H9 (cell line): ENCODE measurements at regions not wholly inside any gene's neighbourhood (a gene's known extent, or its start where the extent isn't known, plus 50 kb on each side); places are given as distances from the start of the nearest gene placed in this dataset.
"Not testable (repeated sequence)": the region's sequence is repeated elsewhere in the genome, so short reads cannot be mapped to it uniquely, and the experiment has no call there.

Experiments
- DNase-seq: peaks from one replicate; pipeline ENCODE4 v3.0.0-alpha.2; 2017
- H2AFZ ChIP-seq: one replicate; pipeline ENCODE4 v1.6.1; 2013; ENCODE audit warnings: mild to moderate bottlenecking, low read length, control low read depth, moderate library complexity
- H2AK5ac ChIP-seq: 2 replicates; pipeline ENCODE4 v1.6.1; 2013; ENCODE audit warnings: low read length, control low read depth, mixed read lengths; ENCODE audit not compliant: insufficient read length
- H2BK120ac ChIP-seq: one replicate; pipeline ENCODE4 v1.6.1; 2013; ENCODE audit warnings: low read depth, mild to moderate bottlenecking, low read length, control low read depth, inconsistent platforms; ENCODE audit not compliant: poor library complexity, severe bottlenecking
- H2BK12ac ChIP-seq: 2 replicates; pipeline ENCODE4 v1.6.1; 2013; ENCODE audit warnings: low read length, control low read depth, mixed read lengths, low read depth; ENCODE audit not compliant: insufficient read length
- H2BK15ac ChIP-seq: 2 replicates; pipeline ENCODE4 v1.6.1; 2013; ENCODE audit warnings: low read depth, low read length, control low read depth
- H2BK20ac ChIP-seq: one replicate; pipeline ENCODE4 v1.6.1; 2013; ENCODE audit warnings: low read depth, mild to moderate bottlenecking, low read length, control low read depth, inconsistent platforms; ENCODE audit not compliant: poor library complexity, severe bottlenecking
- H2BK5ac ChIP-seq: 2 replicates; pipeline ENCODE4 v1.6.1; 2013; ENCODE audit warnings: low read length, control low read depth, mixed read lengths; ENCODE audit not compliant: insufficient read length
- H3K14ac ChIP-seq: 2 replicates; pipeline ENCODE4 v1.6.1; 2013; ENCODE audit warnings: low read length, control low read depth; ENCODE audit not compliant: insufficient read depth
- H3K18ac ChIP-seq: 2 replicates; pipeline ENCODE4 v1.6.1; 2013; ENCODE audit warnings: low read depth, mild to moderate bottlenecking, mixed read lengths, low read length, control low read depth; ENCODE audit not compliant: insufficient read length
- H3K23ac ChIP-seq: 2 replicates; pipeline ENCODE4 v1.6.1; 2013; ENCODE audit warnings: low read length, control low read depth, mixed read lengths, low read depth; ENCODE audit not compliant: insufficient read length
- H3K23me2 ChIP-seq: 2 replicates; pipeline ENCODE4 v1.6.1; 2013; ENCODE audit warnings: low read depth, mild to moderate bottlenecking, mixed read lengths, low read length, control low read depth; ENCODE audit not compliant: insufficient read length, poor library complexity, severe bottlenecking
- H3K27ac ChIP-seq: 2 replicates; pipeline ENCODE4 v1.5.1; 2013; ENCODE audit warnings: low read length, control low read depth, mixed read lengths, low read depth; ENCODE audit not compliant: insufficient read length
- H3K27me3 ChIP-seq: 2 replicates; pipeline ENCODE4 v1.6.1; 2013; ENCODE audit warnings: low read length, control low read depth, inconsistent platforms; ENCODE audit not compliant: insufficient read depth
- H3K4ac ChIP-seq: 2 replicates; pipeline ENCODE4 v1.6.1; 2013; ENCODE audit warnings: low read depth, mild to moderate bottlenecking, control low read depth, inconsistent platforms, low read length, moderate library complexity
- H3K4me1 ChIP-seq: 2 replicates; pipeline ENCODE4 v1.6.1; 2013; ENCODE audit warnings: low read length, control low read depth, inconsistent platforms; ENCODE audit not compliant: insufficient read depth
- H3K4me2 ChIP-seq: 2 replicates; pipeline ENCODE4 v1.6.1; 2013; ENCODE audit warnings: low read length, control low read depth, mixed read lengths; ENCODE audit not compliant: insufficient read length, insufficient read depth
- H3K56ac ChIP-seq: 2 replicates; pipeline ENCODE4 v1.6.1; 2013; ENCODE audit warnings: low read depth, mild to moderate bottlenecking, mixed read lengths, low read length, control low read depth; ENCODE audit not compliant: insufficient read length
- H3K79me1 ChIP-seq: 2 replicates; pipeline ENCODE4 v1.6.1; 2013; ENCODE audit warnings: low read depth, mild to moderate bottlenecking, moderate library complexity, low read length, control low read depth, inconsistent platforms; ENCODE audit not compliant: insufficient read depth, poor library complexity, severe bottlenecking
- H3K79me2 ChIP-seq: 2 replicates; pipeline ENCODE4 v1.6.1; 2013; ENCODE audit warnings: low read length, control low read depth, inconsistent platforms; ENCODE audit not compliant: insufficient read depth
- H3K9ac ChIP-seq: 2 replicates; pipeline ENCODE4 v1.6.1; 2013; ENCODE audit warnings: low read length, control low read depth, mixed read lengths; ENCODE audit not compliant: insufficient read length; ENCODE audit errors: extremely low read depth
- H3K9me3 ChIP-seq: one replicate; pipeline ENCODE4 v1.6.1; 2013; ENCODE audit warnings: low read depth, low read length, inconsistent platforms; ENCODE audit not compliant: control insufficient read depth
- H3T11ph ChIP-seq: one replicate; pipeline ENCODE4 v1.6.1; 2013; ENCODE audit warnings: mild to moderate bottlenecking, low read length, control low read depth, inconsistent platforms
- H4K20me1 ChIP-seq: one replicate; pipeline ENCODE4 v1.6.1; 2013; ENCODE audit not compliant: control insufficient read depth, insufficient read length, insufficient read depth
- H4K5ac ChIP-seq: 2 replicates; pipeline ENCODE4 v1.6.1; 2013; ENCODE audit warnings: low read depth, mild to moderate bottlenecking, mixed read lengths, low read length, control low read depth; ENCODE audit not compliant: insufficient read length
- H4K8ac ChIP-seq: replicated peaks from 2 replicates; pipeline ENCODE4 v1.6.1; 2013; ENCODE audit warnings: low read length, control low read depth, mixed read lengths, low read depth; ENCODE audit not compliant: insufficient read length
- H4K91ac ChIP-seq: 2 replicates; pipeline ENCODE4 v1.6.1; 2013; ENCODE audit warnings: low read depth, mild to moderate bottlenecking, moderate library complexity, mixed read lengths, low read length, control low read depth; ENCODE audit not compliant: insufficient read length
- H3K27ac Mint-ChIP-seq, 3 experiments: 2 replicates in 2 of 3; 3 replicates in 1 of 3; pipeline ENCODE4 v1.8.0; 2020 to 2021; ENCODE audit warnings: mixed read lengths in 3 of 3, mild to moderate bottlenecking in 1 of 3, moderate library complexity in 1 of 3
- H3K27me3 Mint-ChIP-seq: 2 replicates; pipeline ENCODE4 v1.8.0; 2021; ENCODE audit warnings: low read depth, mild to moderate bottlenecking, moderate library complexity, mixed read lengths
- H3K36me3 Mint-ChIP-seq, 3 experiments: 2 replicates in 2 of 3; 3 replicates in 1 of 3; pipeline ENCODE4 v1.8.0; 2020 to 2021; ENCODE audit warnings: low read depth in 3 of 3, mixed read lengths in 3 of 3; ENCODE audit not compliant: insufficient read depth in 1 of 3
- H3K4me1 Mint-ChIP-seq, 2 experiments: 2 replicates each; pipeline ENCODE4 v1.8.0; 2020; ENCODE audit warnings: mixed read lengths in 2 of 2
- H3K4me3 Mint-ChIP-seq, 2 experiments: 2 replicates in 1 of 2; 3 replicates in 1 of 2; pipeline ENCODE4 v1.8.0; 2020 to 2021; ENCODE audit warnings: mild to moderate bottlenecking in 2 of 2, mixed read lengths in 2 of 2, moderate library complexity in 1 of 2
- H3K9me3 Mint-ChIP-seq, 2 experiments: 2 replicates in 1 of 2; 3 replicates in 1 of 2; pipeline ENCODE4 v1.8.0; 2020; ENCODE audit warnings: mild to moderate bottlenecking in 2 of 2, mixed read lengths in 2 of 2, moderate library complexity in 1 of 2
- WGBS: extraction: QIAGEN DNeasy Blood & Tissue Kit; methylation state at CpG from one replicate; pipeline ENCODE4 v1.1.7; 2013; ENCODE audit warnings: missing lambda C conversion rate, low lambda C conversion rate, mixed read lengths; ENCODE audit not compliant: insufficient read length; ENCODE audit errors: extremely low coverage; 5-methylcytosine and 5-hydroxymethylcytosine counted together
- TF ChIP-seq, protein P1 (sequence below): fragments of 200-600 bp; sonication (generic); conservative IDR thresholded peaks from 3 replicates; pipeline ENCODE4 v1.8.0; 2021; ENCODE audit warnings: antibody characterized with exemption, mild to moderate bottlenecking

GRCh38 chr4:104649631-104650030 lies 154.9 kb upstream of the CXXC4 start:
- Histone ChIP-seq H3K79me1 (no peaks in the 10 kb centered on the region), H3K4me2 (no peak overlapping the region), H3K56ac (no peak overlapping the region), H3K14ac (no peak overlapping the region), H3K23ac (no peak overlapping the region), H4K91ac (no peak overlapping the region), H2BK12ac (no peak overlapping the region), H2BK20ac (no peak overlapping the region), H2AFZ (no peak overlapping the region), H3K4ac (no peak overlapping the region), H2BK5ac (no peak overlapping the region), H3K9me3 (no peaks in the 10 kb centered on the region), H3K23me2 (no peaks in the 10 kb centered on the region), H3K4me1 (no peaks in the 10 kb centered on the region), H4K8ac (no peak overlapping the region), H3K79me2 (no peaks in the 10 kb centered on the region), H3K27me3 (no peaks in the 10 kb centered on the region), H2AK5ac (no peak overlapping the region), H3K27ac (no peak overlapping the region), H3K18ac (no peak overlapping the region), H2BK120ac (no peak overlapping the region), H4K20me1 (no peaks in the 10 kb centered on the region), H3K9ac (no peak overlapping the region), H3T11ph (no peak overlapping the region), H4K5ac (no peak overlapping the region), H2BK15ac (no peak overlapping the region)
- 0 out of 7 replicates have a peak, but pooled peaks cover 0 to 4% (median 0%) of the 10 kb centered on the region in 3 experiments for H3K36me3 Mint-ChIP-seq
- no CpG with 5 or more reads among the region's 1 CpG for WGBS
- H3K9me3 Mint-ChIP-seq = peaks cover 0 to 7% of the 10 kb centered on the region in 2 experiments; a peak in 3 of 5 replicates
- H3K27me3 Mint-ChIP-seq = no peaks in the 10 kb centered on the region
- no peak for DNase-seq
- H3K27ac Mint-ChIP-seq = no peak overlapping the region
- no peak overlapping the region for H3K4me3 Mint-ChIP-seq
- H3K4me1 Mint-ChIP-seq = no peaks in the 10 kb centered on the region
- TF ChIP-seq, protein P1, sequence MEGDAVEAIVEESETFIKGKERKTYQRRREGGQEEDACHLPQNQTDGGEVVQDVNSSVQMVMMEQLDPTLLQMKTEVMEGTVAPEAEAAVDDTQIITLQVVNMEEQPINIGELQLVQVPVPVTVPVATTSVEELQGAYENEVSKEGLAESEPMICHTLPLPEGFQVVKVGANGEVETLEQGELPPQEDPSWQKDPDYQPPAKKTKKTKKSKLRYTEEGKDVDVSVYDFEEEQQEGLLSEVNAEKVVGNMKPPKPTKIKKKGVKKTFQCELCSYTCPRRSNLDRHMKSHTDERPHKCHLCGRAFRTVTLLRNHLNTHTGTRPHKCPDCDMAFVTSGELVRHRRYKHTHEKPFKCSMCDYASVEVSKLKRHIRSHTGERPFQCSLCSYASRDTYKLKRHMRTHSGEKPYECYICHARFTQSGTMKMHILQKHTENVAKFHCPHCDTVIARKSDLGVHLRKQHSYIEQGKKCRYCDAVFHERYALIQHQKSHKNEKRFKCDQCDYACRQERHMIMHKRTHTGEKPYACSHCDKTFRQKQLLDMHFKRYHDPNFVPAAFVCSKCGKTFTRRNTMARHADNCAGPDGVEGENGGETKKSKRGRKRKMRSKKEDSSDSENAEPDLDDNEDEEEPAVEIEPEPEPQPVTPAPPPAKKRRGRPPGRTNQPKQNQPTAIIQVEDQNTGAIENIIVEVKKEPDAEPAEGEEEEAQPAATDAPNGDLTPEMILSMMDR = no peak

DNA sequence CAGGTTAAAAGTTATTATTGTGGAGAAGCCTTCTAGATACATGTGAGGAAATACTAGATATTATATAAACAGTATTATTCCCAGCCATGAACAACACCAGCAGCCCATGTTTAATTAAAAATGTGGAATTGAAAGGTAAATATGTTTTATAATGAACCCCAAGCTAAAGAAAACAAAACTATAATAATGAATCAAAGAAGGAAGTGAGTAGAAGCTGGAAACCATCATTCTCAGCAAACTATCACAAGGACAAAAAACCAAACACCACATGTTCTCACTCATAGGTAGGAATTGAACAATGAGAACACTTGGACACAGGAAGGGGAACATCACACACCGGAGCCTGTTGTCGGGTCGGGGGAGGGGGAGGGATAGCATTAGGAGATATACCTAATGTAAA lies 167.6 kb upstream of the CXXC4 start:
- not testable (repeated sequence) for H3K27ac Mint-ChIP-seq, H3K18ac ChIP-seq, H2BK15ac ChIP-seq, H3K4me3 Mint-ChIP-seq, H3K4ac ChIP-seq, H3K27ac ChIP-seq, H3K79me2 ChIP-seq, H3K36me3 Mint-ChIP-seq, H3K79me1 ChIP-seq, H3K56ac ChIP-seq, H4K8ac ChIP-seq, H3K4me1 ChIP-seq, H3K23me2 ChIP-seq, H3K9me3 Mint-ChIP-seq, H2AFZ ChIP-seq, H3K27me3 Mint-ChIP-seq, H3K14ac ChIP-seq, H3K27me3 ChIP-seq, H2AK5ac ChIP-seq, H4K5ac ChIP-seq, H3K9me3 ChIP-seq, H3K4me2 ChIP-seq, H2BK5ac ChIP-seq, H2BK12ac ChIP-seq, H2BK120ac ChIP-seq, H4K20me1 ChIP-seq, H3K4me1 Mint-ChIP-seq, H3K9ac ChIP-seq, H3T11ph ChIP-seq, H2BK20ac ChIP-seq, H3K23ac ChIP-seq, H4K91ac ChIP-seq, DNase-seq
- no CpG with 5 or more reads among the region's 3 CpGs for WGBS
